ENCODE measurements at regions not wholly inside any gene's neighbourhood (a gene's known extent, or its start where the extent isn't known, plus 50 kb on each side); places are given as distances from the start of the nearest gene placed in this dataset.

DNA sequence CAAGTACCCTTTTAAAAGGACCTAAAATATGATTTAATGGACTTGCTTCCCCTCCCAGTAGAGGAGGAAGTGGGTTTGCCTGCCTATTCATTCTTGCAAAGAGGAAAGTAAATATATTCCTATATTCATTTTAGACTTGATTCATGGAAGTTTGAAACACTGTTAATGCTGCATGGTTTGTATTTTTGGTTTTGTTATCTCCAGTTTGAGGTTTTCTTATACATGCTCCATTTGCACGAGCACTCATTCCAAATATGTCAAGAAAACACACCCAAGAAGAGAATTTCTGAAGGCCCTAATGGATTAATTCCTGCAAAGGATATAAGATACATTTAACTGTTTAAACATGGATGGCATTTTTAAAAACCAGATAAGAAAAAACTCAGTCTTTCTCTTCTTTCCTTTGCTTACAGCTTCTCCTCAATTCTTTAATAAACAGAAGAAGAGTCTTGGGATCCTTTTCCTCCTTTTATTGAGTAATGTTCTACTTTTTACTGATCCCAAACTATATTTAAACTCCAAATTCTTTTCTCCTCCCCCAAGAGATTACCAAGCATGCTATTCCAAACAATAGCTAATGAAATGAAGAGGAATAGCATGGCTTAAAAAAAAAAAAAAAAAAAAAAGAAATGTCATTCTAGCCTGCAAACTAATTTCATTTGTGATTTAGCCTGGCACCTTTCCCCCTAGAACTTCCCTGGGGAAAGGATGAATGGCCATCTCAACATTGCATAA, 54.6 kb upstream of the LDB2 start:
- TF ChIP-seq, protein P1, sequence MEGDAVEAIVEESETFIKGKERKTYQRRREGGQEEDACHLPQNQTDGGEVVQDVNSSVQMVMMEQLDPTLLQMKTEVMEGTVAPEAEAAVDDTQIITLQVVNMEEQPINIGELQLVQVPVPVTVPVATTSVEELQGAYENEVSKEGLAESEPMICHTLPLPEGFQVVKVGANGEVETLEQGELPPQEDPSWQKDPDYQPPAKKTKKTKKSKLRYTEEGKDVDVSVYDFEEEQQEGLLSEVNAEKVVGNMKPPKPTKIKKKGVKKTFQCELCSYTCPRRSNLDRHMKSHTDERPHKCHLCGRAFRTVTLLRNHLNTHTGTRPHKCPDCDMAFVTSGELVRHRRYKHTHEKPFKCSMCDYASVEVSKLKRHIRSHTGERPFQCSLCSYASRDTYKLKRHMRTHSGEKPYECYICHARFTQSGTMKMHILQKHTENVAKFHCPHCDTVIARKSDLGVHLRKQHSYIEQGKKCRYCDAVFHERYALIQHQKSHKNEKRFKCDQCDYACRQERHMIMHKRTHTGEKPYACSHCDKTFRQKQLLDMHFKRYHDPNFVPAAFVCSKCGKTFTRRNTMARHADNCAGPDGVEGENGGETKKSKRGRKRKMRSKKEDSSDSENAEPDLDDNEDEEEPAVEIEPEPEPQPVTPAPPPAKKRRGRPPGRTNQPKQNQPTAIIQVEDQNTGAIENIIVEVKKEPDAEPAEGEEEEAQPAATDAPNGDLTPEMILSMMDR (conservative IDR thresholded peaks at IDR 0.05; ENCODE audit: low read depth, low read length): no peak
- TF ChIP-seq EZH2 (IDR thresholded peaks at IDR 0.05; ENCODE audit: borderline replicate concordance, low read depth, low read length, poor library complexity, severe bottlenecking): no peak
